WERI-Rb-1 (cell line): ENCODE measurements at regions not wholly inside any gene's neighbourhood (a gene's known extent, or its start where the extent isn't known, plus 50 kb on each side); places are given as distances from the start of the nearest gene placed in this dataset.

Experiments used
- DNase-seq: peaks from one replicate; pipeline ENCODE4 v3.0.0-alpha.2; 2020
- H3K27ac ChIP-seq: fragments of 250-450 bp; sonication (Bioruptor Pico); 2 replicates; pipeline ENCODE4 v1.5.1; 2020; ENCODE audit warnings: mild to moderate bottlenecking, moderate library complexity
- H3K27me3 ChIP-seq: fragments of 250-450 bp; sonication (Bioruptor Pico); 2 replicates; pipeline ENCODE4 v1.5.1; 2021; ENCODE audit warnings: mild to moderate bottlenecking, low read depth, moderate library complexity; ENCODE audit not compliant: insufficient read depth, severe bottlenecking
- H3K36me3 ChIP-seq: fragments of 250-450 bp; sonication (Bioruptor Pico); 2 replicates; pipeline ENCODE4 v1.5.1; 2020; ENCODE audit warnings: mild to moderate bottlenecking, moderate library complexity
- H3K4me3 ChIP-seq: 2 replicates; pipeline ENCODE4 v1.5.1; 2011; ENCODE audit warnings: low read depth, mild to moderate bottlenecking, control low read depth, low read length
- H3K9me3 ChIP-seq: fragments of 250-450 bp; sonication (Bioruptor Pico); 2 replicates; pipeline ENCODE4 v1.5.1; 2021; ENCODE audit warnings: mild to moderate bottlenecking, moderate library complexity; ENCODE audit not compliant: severe bottlenecking
- CTCF ChIP-seq: IDR thresholded peaks from 2 replicates; pipeline ENCODE4 v1.5.1; 2011; ENCODE audit warnings: low read depth, mild to moderate bottlenecking, control low read depth, inconsistent platforms, low read length

- TF ChIP-seq CTCF = no peak
- Histone ChIP-seq H3K36me3 (no peaks in the 10 kb centered on the region), H3K4me3 (no peak overlapping the region), H3K27me3 (no peaks in the 10 kb centered on the region), H3K27ac (no peak overlapping the region), H3K9me3 (no peaks in the 10 kb centered on the region)
- no peak for DNase-seq
Measured at GRCh38 chr2:55116598-55116964, 66.3 kb upstream of the RTN4 start.

- no peak for TF ChIP-seq CTCF
- Histone ChIP-seq H3K27ac (no peak overlapping the region), H3K4me3 (no peak overlapping the region), H3K9me3 (no peaks in the 10 kb centered on the region), H3K27me3 (no peaks in the 10 kb centered on the region), H3K36me3 (no peaks in the 10 kb centered on the region)
- DNase-seq = no peak
Measured at GRCh38 chr2:55115761-55116597, 65.7 kb upstream of the RTN4 start.

- no peak for TF ChIP-seq CTCF
Measured at GRCh38 chr2:55114597-55114996, 64.3 kb upstream of the RTN4 start.

GRCh38 chr2:55114082-55114481 lies 63.8 kb upstream of the RTN4 start:
- H3K36me3 ChIP-seq = no peaks in the 10 kb centered on the region
- no peaks in the 10 kb centered on the region for H3K9me3 ChIP-seq
- no peak overlapping the region for H3K4me3 ChIP-seq
- H3K27ac ChIP-seq = no peak overlapping the region
- no peaks in the 10 kb centered on the region for H3K27me3 ChIP-seq
- TF ChIP-seq CTCF = no peak
- no peak for DNase-seq

More at GRCh38 chr2:55114597-55114996, 64.3 kb upstream of the RTN4 start:
- no peak for DNase-seq
- Histone ChIP-seq H3K4me3 (no peak overlapping the region), H3K27me3 (no peaks in the 10 kb centered on the region), H3K27ac (no peak overlapping the region), H3K36me3 (no peaks in the 10 kb centered on the region), H3K9me3 (no peaks in the 10 kb centered on the region)

- DNase-seq = peak; percentile 34
- Histone ChIP-seq H3K9me3 (no peaks in the 10 kb centered on the region), H3K4me3 (no peak overlapping the region), H3K27me3 (no peaks in the 10 kb centered on the region), H3K36me3 (no peaks in the 10 kb centered on the region), H3K27ac (peak overlapping the region; percentile 80)
- no peak for TF ChIP-seq CTCF
Measured at GRCh38 chr2:55112229-55113031, 62.2 kb upstream of the RTN4 start.
